ENCODE measurements at regions not wholly inside any gene's neighbourhood (a gene's known extent, or its start where the extent isn't known, plus 50 kb on each side); places are given as distances from the start of the nearest gene placed in this dataset.

- no peaks in the 10 kb centered on the region for H3F3A ChIP-seq (ENCODE audit: insufficient read depth, low read length)
- no peaks in the 10 kb centered on the region for H3K9me2 ChIP-seq (replicated peaks; ENCODE audit: insufficient read depth, low read length)
- H4K20me1 ChIP-seq (ENCODE audit: insufficient read depth, low read length): no peaks in the 10 kb centered on the region
- H3K4me2 ChIP-seq (ENCODE audit: low read depth, low read length): no peak overlapping the region
- H3K27ac ChIP-seq (ENCODE audit: low read length): no peak overlapping the region
- TF ChIP-seq EZH2phosphoT487 (IDR thresholded peaks at IDR 0.05; ENCODE audit: low read length): no peak
- no peak for TF ChIP-seq EZH2 (optimal IDR thresholded peaks at IDR 0.05; ENCODE audit: low read depth, low read length)
- no peak for TF ChIP-seq CTCF (IDR thresholded peaks at IDR 0.05; ENCODE audit: low read length)
- no peaks in the 10 kb centered on the region for H3K79me2 ChIP-seq (ENCODE audit: low read length)
- no peaks in the 10 kb centered on the region for H3K9me3 ChIP-seq (replicated peaks; ENCODE audit: insufficient read depth, low read length)
- H3K36me3 ChIP-seq (replicated peaks; ENCODE audit: insufficient read depth, low read length): no peaks in the 10 kb centered on the region
- H3K4me3 ChIP-seq (ENCODE audit: low read length): no peak overlapping the region
- no peak for DNase-seq
- H2AFZ ChIP-seq (ENCODE audit: low read length): no peak overlapping the region
- no peaks in the 10 kb centered on the region for H3K4me1 ChIP-seq (ENCODE audit: low read length)
- no peak overlapping the region for H3K9ac ChIP-seq (ENCODE audit: low read length)
- H3K27me3 ChIP-seq (replicated peaks; ENCODE audit: insufficient read depth, low read length): no peaks in the 10 kb centered on the region
Measured at GRCh38 chr17:72349491-72349995, 228.7 kb downstream of the SOX9 start.

- Histone ChIP-seq H3K27me3 (replicated peaks; ENCODE audit: insufficient read depth, low read length) (no peaks in the 10 kb centered on the region), H3K79me2 (ENCODE audit: low read length) (no peaks in the 10 kb centered on the region), H3K4me3 (ENCODE audit: low read length) (no peak overlapping the region), H3K9me3 (replicated peaks; ENCODE audit: insufficient read depth, low read length) (no peaks in the 10 kb centered on the region), H2AFZ (ENCODE audit: low read length) (no peak overlapping the region), H3F3A (ENCODE audit: insufficient read depth, low read length) (no peaks in the 10 kb centered on the region), H3K9me2 (replicated peaks; ENCODE audit: insufficient read depth, low read length) (no peaks in the 10 kb centered on the region), H3K27ac (ENCODE audit: low read length) (no peak overlapping the region), H3K4me1 (ENCODE audit: low read length) (no peaks in the 10 kb centered on the region), H3K36me3 (replicated peaks; ENCODE audit: insufficient read depth, low read length) (no peaks in the 10 kb centered on the region), H3K4me2 (ENCODE audit: low read depth, low read length) (no peak overlapping the region), H3K9ac (ENCODE audit: low read length) (no peak overlapping the region), H4K20me1 (ENCODE audit: insufficient read depth, low read length) (no peaks in the 10 kb centered on the region)
- TF ChIP-seq EZH2phosphoT487 (IDR thresholded peaks at IDR 0.05; ENCODE audit: low read length) (no peak), EZH2 (optimal IDR thresholded peaks at IDR 0.05; ENCODE audit: low read depth, low read length) (no peak), CTCF (IDR thresholded peaks at IDR 0.05; ENCODE audit: low read length) (no peak)
- DNase-seq: no peak
Measured at GRCh38 chr17:72350073-72350472, 229.3 kb downstream of the SOX9 start.

- Histone ChIP-seq H4K20me1 (ENCODE audit: insufficient read depth, low read length) (no peaks in the 10 kb centered on the region), H3F3A (ENCODE audit: insufficient read depth, low read length) (no peaks in the 10 kb centered on the region), H3K4me2 (ENCODE audit: low read depth, low read length) (no peak overlapping the region), H3K79me2 (ENCODE audit: low read length) (no peaks in the 10 kb centered on the region), H3K27ac (ENCODE audit: low read length) (no peak overlapping the region), H3K4me3 (ENCODE audit: low read length) (no peak overlapping the region), H3K36me3 (replicated peaks; ENCODE audit: insufficient read depth, low read length) (no peaks in the 10 kb centered on the region), H3K27me3 (replicated peaks; ENCODE audit: insufficient read depth, low read length) (no peaks in the 10 kb centered on the region), H2AFZ (ENCODE audit: low read length) (no peak overlapping the region), H3K9me3 (replicated peaks; ENCODE audit: insufficient read depth, low read length) (no peaks in the 10 kb centered on the region), H3K9ac (ENCODE audit: low read length) (no peak overlapping the region), H3K4me1 (ENCODE audit: low read length) (no peaks in the 10 kb centered on the region), H3K9me2 (replicated peaks; ENCODE audit: insufficient read depth, low read length) (no peaks in the 10 kb centered on the region)
- no peak for TF ChIP-seq EZH2 (optimal IDR thresholded peaks at IDR 0.05; ENCODE audit: low read depth, low read length)
- no peak for TF ChIP-seq CTCF (IDR thresholded peaks at IDR 0.05; ENCODE audit: low read length)
- TF ChIP-seq EZH2phosphoT487 (IDR thresholded peaks at IDR 0.05; ENCODE audit: low read length): no peak
- DNase-seq: no peak
Measured at GRCh38 chr17:72351365-72351764, 230.5 kb downstream of the SOX9 start.
